GM21367 (cell line): ENCODE measurements at regions not wholly inside any gene's neighbourhood (a gene's known extent, or its start where the extent isn't known, plus 50 kb on each side); places are given as distances from the start of the nearest gene placed in this dataset.

Source experiments
- ATAC-seq: cut with Tn5 transposase; IDR thresholded peaks from one replicate; pipeline ENCODE4 v1.9.1; 2021; ENCODE audit not compliant: unreplicated experiment

DNA sequence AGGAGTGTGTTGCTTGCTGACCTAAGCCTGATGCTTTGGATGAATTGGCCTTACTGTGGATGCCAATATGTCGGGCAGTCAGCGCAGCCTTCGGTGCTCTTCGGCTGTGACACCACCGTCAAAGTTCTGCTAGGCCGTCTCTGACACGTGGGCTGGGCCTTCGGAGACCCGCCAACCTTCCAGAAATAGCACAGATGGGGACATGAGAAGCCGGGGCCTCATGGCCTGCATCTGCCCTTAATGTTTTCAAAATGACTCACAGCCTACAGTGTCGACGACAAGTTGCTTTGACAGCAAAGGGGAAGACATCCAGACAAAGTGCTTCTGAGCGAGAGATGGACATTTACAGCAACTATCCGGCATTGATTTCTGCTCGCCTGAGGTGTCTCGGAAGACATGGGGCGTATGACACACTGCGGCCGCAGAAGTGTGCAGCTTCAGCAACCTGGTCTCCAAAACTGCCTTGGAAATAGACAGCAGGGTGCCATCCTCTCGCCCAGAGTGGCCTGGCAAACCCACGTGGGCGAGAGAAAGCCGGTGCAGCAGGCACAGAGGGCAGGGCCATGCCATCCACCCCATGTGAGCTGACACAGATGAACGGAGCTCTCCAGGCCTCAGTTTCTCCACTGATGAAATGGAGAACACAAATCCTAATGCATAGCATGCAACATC, 94.0 kb upstream of the PPP2R2D start:
- ATAC-seq = no peak

GRCh38 chr10:131808370-131808930, 92.4 kb upstream of the PPP2R2D start:
- ATAC-seq = no peak

GRCh38 chr10:131810036-131810804, 90.6 kb upstream of the PPP2R2D start:
- ATAC-seq = no peak

DNA sequence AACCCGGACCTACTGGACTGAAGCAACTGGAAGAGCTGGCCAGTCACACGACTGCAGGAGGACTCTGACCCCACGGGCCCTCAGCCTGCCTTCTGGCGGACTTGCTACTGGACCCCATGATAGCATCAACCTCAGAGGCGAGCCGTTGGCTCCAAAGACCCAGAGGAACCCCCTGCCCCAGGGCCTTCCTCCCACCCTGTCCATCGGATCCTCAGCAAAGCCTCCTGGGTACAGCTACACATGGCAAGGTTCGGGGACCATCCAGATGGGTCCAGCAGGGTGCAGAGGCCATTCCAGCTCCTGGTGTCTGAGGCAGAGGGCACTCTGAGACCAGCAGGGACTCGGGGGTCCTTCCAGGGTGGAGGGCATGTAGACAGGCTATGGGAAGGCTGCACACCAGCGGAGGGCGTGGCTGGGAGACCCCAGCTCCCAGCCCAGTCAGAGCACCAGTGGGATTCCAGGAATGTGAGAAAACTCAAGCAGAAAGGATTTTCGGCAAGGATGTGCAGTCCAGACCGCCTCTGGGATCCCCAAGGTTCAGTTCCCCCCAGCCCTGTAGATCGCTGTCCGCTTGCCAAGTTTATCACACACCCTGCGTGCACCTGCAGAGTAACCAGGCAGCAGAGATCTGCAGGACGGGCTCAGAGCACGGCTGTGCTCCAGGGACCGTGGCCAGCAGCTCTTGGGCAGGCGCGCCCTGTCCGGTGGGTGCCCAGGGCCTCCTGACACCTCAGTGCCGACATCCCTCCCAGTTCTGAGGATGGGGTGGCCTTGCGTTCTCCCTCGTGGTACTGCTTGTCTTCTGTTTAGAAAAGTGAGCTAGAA, 89.8 kb upstream of the PPP2R2D start:
- ATAC-seq = no peak

GRCh38 chr10:131811630-131812403, 89.0 kb upstream of the PPP2R2D start:
- no peak for ATAC-seq

GRCh38 chr10:131812736-131813604, 87.8 kb upstream of the PPP2R2D start:
- no peak for ATAC-seq

- ATAC-seq = no peak
These were observed 86.1 kb upstream of the PPP2R2D start for GRCh38 chr10:131814567-131815265.

- no peak for ATAC-seq
These were observed 85.3 kb upstream of the PPP2R2D start for GRCh38 chr10:131815266-131816156.

DNA sequence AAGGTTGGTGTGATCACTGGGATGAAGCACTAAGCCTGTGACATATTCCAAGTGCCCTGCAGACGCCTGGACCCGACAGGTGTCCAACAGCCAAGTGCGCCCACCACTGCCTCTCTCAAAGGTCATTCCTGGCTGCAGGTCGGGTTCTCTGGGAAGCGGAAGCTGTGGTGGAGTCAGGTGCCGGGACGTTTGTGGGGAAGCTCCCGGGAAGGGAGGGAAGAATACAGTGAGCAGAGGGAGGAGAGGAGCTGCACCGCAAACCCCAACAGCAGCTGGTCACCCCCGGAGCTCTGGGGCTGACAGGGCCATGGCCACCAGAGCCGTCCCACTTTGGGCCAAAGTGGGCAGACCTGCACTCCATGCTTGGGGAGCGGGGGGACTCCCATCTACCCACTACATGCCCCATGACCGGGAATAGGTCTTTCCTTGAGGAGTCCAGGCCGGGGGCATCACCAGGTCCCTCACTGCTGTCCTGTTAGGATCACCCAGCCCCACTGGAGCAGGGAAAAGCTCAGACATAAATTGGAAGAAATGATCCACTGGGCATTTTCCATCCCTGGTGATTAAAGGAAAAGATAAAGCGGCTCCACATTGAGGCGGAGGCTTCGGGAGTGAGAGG, 84.5 kb upstream of the PPP2R2D start:
- no peak for ATAC-seq

- ATAC-seq = no peak
These were observed 83.7 kb upstream of the PPP2R2D start for GRCh38 chr10:131816941-131817700.

- no peak for ATAC-seq
These were observed 82.8 kb upstream of the PPP2R2D start for GRCh38 chr10:131817866-131818509.

GRCh38 chr10:131818510-131819234, 82.1 kb upstream of the PPP2R2D start:
- ATAC-seq = no peak

DNA sequence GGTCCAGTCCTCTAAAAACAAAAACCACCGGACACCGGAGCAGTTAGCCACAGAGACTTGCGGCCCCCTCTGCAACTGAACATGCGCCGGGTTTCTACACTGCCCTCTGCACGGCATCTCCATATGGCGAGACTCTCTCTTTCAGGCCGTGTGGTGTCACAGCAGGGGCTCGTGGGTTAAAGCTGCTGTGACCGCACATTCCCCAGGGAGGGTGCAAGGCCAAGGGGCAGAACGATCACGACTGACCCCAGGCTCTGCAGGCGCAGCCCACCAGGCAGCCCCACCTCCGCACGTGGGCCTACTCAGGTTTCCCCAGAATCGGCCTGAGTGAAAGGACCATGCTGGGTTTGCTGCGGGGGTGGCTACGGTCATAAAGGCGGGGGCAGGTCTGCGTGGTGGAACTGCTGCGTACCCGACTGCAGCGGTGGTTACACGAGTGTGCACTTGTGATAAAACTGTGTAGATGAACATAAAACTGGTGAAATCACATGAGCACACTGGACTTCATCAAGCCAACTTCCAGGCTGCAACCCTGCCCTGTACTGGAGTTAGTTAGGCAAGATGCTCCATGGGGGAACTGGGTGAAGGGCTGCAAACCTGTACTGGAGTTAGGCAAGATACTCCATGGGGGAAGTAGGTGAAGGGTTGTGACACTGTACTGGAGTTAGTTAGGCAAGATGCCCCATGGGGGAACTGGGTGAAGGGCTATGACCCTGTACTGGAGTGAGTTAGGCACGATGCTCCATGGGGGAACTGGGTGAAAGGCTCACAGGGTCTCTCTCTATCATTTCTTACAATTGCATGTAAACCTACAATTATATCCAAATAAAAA, 81.4 kb upstream of the PPP2R2D start:
- ATAC-seq = no peak

DNA sequence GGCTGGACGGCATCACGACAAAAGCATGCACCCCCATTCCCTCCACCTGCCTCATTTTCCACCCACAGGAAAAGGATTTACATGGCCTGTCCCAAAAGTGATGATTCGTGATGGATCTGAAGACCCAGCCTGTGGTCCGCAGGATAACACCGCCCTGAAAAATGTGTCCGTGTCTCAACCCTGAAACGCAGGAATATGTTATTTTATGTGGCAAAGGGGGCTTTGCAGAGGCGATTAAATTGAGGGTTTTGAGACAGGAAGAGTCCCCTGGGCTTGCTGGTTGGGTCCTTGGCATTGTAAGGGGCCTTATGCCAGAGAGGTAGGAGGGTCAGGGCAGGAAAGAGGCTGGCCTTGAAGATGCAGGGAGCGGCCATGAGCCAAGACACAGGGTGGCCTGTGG, 80.2 kb upstream of the PPP2R2D start:
- no peak for ATAC-seq
